Fibroblast of skin of back (primary cell): ENCODE measurements at regions not wholly inside any gene's neighbourhood (a gene's known extent, or its start where the extent isn't known, plus 50 kb on each side); places are given as distances from the start of the nearest gene placed in this dataset.
A peak's percentile ranks its signal among the peaks of the same experiment; 100 is the strongest.
"Not testable (repeated sequence)": the region's sequence is repeated elsewhere in the genome, so short reads cannot be mapped to it uniquely, and the experiment has no call there.

ENCODE experiments used
- DNase-seq: peaks from one replicate; pipeline ENCODE4 v3.0.0-alpha.2; 2013

DNA sequence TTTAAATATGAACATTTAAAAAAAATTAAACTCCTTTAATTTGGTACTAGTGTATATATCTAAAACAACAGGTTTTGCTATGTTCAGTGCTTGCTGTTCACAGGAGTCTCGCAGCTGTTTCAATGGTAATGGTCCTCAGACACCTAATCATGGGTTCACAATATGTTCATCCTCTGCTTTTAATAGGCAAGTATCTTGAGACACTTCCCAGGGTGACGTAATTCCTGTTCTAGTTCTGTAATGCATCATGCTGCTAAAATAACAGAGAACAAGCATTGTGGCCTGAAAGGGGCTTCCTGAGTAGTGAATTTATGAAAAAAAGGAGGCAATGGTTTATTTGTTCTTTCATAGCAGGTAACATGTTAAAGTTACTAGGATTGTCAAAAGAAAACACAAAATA lies 625.2 kb upstream of the GBE1 start:
- peak; percentile 1 for DNase-seq

DNA sequence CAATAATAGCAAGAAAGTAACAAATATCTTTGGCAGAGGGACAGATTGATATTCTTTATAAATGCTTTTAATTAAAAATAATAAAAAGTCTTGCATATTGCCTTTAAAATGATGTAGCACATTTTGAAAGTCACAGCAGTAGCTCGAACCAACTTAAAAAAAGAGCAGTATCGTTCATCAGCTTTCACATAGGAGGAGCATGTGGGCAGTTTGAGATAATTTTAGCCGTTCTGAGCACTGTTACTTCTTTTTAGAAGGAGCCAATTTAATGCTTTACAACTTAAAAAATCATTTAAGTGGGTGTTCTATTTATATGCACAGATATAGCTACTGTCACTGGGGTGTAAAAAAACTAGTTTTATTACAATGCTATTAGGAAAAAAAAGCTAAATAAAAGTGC lies 622.7 kb upstream of the GBE1 start:
- no peak for DNase-seq

DNA sequence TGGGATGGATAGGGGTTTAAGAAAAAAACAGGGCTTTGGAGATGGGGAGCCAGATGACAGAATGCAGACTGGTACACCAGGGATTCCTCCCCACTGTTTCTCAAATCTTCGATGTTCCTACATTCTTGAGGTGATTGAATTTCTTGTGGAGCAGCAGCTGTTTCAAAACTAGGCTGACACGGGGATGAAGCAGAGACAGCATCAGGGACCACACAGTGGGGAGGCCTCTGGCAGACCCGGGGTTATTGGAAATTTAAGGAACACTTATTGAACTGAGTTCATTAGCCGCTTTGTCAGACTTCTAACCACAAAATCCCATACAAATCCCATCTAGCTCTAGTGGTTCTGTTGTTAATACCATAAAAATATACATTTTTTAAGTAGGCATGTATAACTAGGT lies 621.4 kb upstream of the GBE1 start:
- no peak for DNase-seq

DNA sequence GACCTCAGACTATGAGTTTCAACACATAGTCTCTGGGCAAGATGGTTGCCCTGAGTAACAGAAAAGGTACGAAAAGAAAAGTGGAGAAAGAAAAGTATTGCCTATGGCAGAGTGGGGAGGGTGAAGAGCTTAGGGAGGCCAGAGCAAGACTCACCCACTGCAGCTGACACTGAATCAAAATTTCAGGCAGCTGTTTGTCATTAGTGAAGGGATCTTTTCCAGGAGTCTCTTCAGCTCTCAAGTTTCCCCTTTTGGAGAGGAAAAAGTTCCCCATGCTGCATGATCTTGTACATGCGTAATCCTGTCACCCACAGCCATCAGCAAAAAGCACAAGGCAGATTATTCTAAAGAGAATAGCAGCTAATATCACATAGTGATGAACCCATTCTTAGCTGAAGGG lies 616.9 kb upstream of the GBE1 start:
- DNase-seq = no peak

DNA sequence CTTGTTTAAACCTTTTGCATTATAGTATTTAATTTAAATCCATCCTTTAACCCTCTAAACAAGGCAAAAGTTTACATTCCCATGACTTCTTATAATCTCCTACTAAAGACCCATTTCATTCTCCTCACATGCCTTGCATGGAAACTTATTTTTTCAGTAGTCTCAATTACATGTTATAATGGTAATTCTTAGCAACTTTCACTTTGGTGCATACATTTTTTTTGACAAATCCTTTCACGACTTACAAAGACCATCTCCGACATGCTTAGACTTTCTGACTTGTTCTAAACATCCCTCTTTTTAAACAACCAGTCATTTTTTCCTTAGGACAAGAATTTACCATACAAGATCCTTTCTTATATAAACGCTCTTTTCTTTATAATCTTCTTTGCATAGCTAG lies 615.4 kb upstream of the GBE1 start:
- peak; percentile 1 for DNase-seq

DNA sequence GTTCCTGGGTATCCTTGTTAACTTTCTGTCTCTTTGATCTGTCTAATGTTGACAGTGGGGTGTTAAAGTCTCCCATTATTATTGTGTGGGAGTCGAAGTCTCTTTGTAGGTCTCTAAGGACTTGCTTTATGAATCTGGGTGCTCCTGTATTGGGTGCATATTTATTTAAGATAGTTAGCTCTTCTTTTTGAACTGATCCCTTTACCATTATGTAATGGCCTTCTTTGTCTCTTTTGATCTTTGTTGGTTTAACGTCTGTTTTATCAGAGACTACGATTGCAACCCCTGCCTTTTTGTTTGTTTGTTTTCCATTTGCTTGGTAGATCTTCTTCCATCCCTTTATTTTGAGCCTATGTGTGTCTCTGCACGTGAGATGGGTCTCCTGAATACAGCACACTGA lies 612.4 kb upstream of the GBE1 start:
- not testable (repeated sequence) for DNase-seq

DNA sequence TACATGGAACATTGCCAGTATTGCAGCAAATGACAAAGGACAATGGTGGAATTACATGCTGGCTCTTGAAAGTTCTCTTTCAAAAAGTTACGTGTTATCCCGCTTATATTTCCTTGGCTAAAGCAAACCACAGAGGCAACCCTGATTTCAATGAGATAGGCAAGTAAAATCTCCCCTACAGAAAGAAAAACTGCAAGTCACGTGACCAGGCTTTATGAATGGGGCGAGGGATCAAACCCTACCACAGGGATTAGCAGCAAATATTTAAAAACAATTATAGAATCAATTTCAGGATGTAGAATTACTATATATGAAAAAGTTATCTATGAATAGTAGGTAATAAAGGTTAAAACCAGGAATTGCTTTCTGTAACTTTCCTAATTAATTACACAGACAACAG lies 603.4 kb upstream of the GBE1 start:
- no peak for DNase-seq

DNA sequence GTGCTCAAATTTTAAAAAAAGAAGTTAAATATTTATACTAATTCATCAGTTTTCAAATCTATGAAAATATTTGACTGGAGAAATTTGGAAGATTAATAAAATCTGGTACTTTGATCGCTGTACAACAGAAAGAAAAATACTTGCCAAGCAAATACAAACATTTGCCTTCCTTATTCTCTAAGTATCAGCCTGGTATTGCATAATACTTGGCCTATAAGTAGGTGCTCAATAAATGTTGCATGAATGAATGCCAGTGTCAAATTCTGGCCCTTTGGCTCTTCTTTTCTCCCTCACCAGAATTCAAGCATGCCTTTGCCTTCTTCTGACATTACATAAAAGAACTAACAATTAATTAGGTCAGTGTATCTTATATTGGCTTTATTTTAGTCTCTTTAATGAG lies 601.7 kb upstream of the GBE1 start:
- DNase-seq = no peak

DNA sequence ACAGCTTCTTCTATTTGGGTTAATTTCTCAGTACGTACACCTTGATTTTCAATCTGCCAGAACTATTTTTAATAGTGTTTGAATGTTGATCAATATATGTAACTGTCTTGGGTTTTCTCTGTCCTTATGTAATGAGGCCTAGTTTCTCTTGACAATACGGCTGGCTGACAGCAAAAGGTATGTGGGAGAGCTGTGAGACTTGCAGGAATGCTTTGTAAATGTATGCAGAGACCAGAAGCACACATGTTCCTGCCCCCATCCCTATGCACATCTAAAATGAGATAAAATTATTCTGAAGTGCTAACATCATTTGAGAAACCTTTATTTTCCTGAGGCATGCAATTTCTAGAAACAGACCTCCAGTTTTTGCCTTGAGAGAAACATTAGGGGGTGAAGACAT lies 593.8 kb upstream of the GBE1 start:
- no peak for DNase-seq

DNA sequence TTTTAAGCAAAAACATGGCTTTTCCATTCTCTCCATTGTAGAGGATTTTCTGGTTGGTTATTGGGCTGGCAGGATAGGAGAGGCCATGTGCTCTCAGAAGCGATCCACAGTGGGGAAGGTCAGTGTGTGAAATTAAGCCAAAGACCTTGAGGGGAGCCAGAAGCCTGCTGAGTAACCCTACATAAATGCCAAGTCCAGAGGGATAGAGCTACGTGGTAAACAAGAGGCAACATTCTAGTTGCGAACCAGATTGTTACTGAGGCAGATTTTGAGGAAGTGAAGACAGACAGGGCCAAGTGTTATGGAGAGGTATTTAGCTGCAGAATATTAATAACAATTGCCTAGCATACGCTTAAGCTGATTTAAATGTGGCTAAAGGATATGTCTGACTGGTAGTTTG lies 592.8 kb upstream of the GBE1 start:
- DNase-seq = no peak

DNA sequence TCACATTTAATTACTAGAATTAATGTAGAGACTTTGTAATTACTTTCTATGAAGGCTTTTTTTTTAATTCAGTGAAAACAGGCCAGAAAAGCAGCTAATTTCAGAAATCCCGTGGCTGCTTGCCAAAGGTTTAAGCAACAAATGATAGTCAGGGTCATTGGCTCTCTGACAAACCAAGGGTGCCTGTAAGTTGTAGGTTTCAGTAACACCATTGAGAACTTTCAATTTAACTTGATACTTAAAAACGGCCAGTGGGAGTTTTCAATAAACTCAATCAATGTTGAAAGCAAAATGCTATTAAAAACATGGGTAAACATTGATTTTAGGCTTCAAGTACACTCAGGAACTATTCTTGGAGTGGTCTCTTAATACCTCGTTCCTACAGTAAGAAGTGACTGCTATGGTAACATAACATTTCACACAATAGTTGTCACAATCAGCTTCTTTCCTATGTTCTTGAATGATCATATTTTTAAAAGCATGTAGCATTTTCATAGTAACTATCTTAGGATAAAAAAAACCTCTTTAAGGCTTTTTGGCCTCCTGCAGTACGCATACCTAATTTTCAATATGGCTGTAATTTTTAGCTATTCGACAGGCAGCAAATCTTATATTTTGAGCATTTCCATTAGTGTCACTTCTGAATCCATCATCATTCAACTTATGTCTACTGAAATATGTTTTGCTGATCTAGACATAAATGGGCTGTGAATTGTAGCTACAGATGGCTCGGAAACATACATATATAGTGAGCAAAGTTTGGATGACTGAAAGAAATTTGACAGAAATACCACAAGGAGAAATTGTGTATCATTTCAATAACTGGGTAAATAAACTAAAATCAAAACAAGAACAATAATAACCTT lies 592.1 kb upstream of the GBE1 start:
- DNase-seq = no peak

DNA sequence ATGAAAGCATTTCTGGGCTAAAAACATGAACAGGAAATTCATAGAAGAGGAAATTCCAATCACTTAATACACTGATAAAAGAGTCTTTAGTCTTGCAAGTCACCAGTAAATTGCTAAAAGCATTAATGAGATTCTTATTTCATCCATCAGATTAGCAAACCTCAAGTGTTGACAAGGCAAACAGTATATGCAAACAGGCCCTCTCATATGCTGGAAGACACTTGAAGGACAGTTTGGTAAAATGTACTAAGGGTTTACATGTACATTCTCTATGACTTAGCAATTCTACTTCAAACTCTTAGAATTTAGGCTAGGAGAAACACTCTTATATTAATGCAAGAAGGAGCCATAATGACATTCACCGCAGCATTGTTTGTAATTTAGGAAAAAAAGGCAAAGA lies 586.1 kb upstream of the GBE1 start:
- no peak for DNase-seq

DNA sequence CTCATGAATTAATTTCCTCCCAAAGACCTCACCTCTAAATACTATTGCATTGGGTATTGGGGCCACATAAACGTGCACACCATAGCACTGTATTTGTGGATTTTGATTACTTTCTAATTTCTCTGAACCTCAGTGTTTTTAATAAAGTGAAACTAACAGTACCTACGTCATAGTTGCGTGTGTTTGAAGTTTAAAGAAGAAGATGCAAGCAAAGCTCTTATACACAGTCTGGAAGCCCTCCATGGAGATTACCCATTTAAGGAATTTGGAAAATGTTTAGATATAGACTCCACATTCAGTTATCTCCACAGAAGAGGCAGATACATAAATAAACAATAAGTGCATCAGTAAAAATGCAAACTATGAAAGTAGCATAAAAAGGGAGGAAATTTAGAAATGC lies 581.1 kb upstream of the GBE1 start:
- no peak for DNase-seq

DNA sequence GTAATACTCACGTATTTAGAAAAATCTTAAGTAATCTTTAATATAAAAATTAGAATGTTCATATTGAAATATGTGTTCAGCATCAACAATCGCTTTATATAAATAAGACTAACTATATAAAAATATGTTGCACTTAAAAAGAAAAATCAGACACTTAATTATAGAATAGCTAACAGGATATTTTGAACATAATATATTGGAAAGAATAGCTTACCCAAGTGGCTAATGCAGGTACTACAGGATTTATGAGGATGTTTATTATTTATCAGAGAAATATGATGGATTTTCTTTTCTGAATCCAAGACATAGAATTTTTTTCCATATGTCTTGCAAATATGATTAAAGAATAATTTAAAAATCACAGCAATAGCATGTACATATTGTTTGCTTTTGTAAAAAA lies 567.9 kb upstream of the GBE1 start:
- DNase-seq = peak; percentile 2

DNA sequence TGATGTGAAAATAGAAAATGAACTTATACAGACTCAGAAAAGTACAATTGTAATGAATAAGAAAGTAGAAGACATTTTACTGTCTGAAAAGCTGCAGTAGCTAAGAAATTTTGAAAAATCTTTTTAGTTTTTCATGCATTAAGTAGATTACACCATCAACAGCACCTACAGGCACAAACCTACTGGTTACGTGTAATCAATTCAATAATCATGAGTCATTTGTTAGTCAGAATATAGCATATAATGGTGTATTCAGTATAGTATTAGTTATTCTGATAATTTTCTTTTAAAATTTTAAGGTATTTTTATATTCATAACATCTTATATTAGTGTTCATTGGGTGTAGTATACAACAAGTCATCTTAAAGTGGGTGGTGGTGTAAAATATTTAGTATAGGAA lies 550.5 kb upstream of the GBE1 start:
- no peak for DNase-seq

DNA sequence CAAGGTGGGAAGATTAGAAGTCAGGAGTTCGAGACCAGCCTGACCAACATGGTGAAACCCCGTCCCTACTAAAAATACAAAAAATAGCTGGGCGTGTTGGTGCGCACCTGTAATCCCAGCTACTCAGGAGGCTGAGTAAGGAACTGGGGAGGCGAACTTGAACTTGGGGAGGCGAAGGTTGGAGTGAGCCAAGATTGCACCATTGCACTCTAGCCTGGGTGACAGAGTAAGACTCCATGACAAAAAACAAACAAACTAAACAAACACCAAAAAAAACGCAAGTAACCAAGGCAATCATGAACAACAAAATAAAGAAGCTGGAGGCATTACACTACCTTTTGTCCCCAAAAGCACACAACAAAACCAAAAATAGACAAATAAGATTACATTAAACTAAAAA lies 547.3 kb upstream of the GBE1 start:
- no peak for DNase-seq

DNA sequence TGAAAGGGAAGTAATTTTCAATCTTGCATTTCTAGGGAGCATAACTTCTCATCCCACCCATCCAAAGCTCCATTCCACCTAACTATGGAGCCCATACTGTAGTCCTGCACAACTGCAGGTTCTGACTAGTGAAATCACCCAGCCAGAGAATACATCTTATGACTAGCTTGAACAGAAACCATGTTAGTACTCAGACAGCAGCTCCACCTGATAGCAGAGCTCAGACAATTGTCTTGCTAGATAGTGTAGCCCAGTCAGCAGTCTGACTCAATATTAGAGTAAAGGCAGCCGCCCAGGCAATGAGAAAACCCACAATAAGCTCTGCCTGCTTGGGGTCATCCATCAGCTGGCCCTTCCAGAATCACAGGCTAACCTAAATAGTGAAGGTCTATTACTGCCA lies 544.7 kb upstream of the GBE1 start:
- DNase-seq = no peak

DNA sequence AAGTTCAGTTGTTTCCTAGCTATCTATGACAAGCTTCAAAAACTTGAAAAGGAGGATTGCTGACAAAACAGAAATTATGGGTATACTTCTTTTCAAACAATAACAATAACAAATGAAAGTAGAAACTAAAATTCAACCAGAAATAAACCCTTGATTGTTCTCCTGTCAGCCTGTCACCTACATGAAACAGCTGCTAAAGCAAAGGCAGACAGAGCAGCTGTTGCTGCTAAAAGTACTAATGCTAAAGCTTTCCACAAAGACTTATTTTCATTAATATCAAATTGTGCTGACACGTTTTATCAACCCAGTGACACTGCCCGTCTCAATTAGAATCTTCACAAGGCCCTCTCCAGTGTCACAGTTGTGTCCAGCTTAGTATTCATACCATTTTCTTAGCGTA lies 533.2 kb upstream of the GBE1 start:
- no peak for DNase-seq

DNA sequence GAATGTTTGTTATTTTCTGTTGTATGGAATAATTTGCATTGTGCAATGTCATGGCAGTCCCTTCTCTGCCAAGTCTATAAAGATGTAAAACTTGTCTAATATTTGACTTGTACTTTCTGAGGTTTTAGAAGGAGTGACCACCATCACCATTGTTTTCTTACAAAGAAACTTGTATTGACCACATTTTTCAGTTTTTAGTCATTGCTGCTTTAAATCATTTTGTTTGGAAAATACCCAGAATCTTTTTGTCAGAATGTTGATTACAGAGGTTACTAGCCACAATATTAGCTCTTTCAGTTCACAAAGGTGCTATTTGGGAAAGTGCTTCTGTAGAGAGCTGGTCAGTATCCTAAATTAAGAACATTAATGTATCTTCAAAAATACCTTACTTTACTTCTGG lies 532.4 kb upstream of the GBE1 start:
- no peak for DNase-seq

DNA sequence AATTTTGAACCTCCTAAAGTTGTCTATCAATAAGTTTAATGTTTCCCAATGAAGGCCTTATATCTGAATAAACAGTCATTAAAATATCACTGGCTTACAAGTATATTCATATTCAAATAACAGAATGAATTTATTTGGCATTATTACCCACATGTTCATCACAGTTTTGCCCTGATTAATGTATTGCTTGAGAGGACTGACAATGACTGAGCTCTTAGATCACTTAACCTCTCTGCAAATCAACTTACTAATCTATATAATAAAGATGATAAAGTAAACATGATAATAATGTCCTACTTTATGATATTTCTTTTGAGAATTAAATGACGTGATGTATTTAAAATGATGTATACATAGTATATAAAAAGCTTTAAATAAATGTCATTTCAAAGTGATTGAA lies 532.0 kb upstream of the GBE1 start:
- no peak for DNase-seq

DNA sequence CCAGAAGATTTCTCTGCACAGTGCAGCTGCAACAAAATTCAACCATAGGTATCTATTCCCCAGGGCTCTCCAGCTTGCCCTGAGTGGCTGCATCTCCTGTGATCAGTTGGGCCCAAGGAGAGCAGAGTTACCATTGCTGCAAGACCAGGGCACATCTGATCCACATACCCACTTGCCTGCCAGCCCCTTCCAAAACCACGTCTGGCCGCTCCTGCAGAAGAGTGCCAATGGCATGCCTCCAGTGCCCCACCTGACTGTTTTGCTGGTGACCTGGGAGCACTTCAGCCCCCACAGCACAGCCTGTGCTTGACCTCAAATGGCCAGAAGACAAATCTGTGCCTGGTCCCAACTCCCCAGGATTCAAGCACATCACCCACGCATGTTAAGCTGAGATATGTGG lies 526.1 kb upstream of the GBE1 start:
- DNase-seq = no peak

DNA sequence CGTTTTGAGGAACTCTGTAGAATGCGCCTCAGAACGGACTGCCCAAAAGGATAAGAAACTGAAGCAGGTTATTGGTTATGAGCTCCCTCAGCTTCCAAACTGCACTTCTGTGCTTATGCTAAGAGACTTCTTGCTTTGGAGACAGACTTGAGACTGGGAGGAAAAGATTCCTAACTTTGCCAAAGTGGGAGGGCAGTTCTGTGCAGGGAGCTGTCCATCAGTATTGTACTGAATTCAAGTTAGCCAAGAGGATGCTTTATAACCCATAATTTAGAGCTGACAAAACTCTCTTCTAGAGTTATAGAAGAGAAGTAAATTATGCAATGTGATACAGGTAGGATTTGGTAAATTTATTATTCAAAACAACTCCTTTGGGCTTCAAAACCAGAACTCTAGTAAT lies 519.8 kb upstream of the GBE1 start:
- DNase-seq = peak; percentile 9

DNA sequence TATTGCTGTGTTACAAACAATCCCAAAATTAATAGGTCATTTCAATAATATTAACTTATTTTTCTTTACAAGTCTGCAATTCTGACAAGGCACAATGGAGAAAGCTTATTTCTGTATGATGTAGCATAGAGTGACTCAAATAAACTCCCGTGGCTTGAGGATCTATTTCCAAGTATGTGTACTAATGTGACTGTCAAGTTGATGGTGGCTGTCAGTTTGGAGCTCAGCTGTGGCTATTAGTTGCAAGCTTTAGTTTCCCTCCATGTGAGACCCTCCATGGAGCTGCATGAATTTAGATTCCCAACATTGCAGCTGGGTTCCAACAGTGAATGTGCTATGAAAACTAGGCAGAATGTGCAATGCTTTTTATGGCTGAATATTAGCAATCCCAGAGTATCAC lies 515.5 kb upstream of the GBE1 start:
- no peak for DNase-seq

DNA sequence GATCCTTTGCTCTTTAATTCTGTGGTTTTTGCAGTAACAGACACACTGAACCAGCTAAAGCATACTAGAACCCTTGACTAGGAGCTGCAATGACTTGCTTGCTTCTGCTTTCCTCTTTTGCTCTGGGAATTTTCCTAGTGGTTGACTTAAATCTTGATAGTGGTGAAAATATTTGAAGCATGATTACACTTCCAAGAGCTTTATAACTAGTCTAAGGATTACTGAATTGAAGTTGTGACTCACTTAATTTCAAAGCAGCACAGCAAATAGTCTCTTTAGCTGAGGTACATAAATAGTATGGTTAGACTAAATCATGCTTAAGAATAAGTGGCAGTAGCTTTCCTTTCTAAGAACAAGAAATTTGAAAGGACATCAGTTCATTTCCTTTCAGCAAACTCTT lies 513.5 kb upstream of the GBE1 start:
- DNase-seq = no peak

DNA sequence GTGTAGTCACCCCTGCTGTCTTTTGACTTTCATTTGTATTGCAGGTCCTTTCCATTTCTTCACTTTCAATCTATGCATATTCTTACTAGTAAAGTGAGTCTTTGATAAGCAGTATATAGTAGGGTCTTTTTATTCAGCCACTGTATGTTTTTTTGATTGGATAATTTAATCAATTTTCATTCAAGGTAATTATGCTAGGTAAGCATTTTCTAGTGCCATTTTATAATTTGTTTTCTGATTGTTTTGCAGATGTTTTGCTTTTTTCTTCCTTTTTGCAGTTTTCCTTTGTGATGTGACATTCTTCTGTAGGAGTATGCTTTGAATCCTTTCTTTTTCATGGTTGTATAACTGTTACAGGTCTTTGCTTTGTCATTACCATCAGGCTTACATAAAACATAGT lies 504.3 kb upstream of the GBE1 start:
- DNase-seq = no peak
